ENCODE measurements at regions not wholly inside any gene's neighbourhood (a gene's known extent, or its start where the extent isn't known, plus 50 kb on each side); places are given as distances from the start of the nearest gene placed in this dataset.

DNA sequence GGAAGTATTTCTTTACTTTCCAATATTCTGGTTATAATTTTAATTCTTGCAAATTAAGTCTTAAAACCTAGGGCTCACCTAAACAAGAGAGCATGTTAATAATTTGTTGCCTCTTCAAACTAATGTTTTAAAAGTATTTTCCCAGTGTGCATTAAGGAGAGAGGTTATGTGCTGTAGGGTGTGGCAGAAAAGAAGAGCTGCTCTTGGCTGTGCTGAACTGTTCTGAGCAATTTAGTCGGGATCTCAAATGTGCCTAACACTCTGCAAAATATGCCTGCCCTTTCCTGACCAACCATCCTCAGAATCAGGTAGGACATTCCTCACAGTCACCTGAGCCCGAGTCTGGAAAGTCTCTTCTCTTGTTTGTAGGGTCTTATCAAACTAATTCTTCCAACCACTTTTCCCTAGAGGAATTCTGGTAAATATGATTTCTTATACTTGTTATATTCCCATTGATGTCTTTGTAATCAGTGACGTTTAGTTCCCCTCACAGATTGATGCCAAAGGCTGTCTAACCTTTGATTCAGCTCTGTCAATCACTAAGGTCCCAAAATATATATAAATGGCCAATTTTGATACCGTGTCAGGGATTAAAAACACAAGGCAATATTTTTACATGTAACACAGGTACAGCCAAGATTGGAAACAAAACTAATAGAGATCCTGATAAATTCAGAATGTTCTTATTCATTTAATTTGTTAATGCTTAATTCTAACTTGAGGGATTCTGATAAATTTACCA, 298.4 kb downstream of the ADGB start:
- H3K27ac ChIP-seq (ENCODE audit: low read length), result no peak overlapping the region
- peaks cover 11% of the 10 kb centered on the region in 2 donors for H3K27me3 Mint-ChIP-seq

DNA sequence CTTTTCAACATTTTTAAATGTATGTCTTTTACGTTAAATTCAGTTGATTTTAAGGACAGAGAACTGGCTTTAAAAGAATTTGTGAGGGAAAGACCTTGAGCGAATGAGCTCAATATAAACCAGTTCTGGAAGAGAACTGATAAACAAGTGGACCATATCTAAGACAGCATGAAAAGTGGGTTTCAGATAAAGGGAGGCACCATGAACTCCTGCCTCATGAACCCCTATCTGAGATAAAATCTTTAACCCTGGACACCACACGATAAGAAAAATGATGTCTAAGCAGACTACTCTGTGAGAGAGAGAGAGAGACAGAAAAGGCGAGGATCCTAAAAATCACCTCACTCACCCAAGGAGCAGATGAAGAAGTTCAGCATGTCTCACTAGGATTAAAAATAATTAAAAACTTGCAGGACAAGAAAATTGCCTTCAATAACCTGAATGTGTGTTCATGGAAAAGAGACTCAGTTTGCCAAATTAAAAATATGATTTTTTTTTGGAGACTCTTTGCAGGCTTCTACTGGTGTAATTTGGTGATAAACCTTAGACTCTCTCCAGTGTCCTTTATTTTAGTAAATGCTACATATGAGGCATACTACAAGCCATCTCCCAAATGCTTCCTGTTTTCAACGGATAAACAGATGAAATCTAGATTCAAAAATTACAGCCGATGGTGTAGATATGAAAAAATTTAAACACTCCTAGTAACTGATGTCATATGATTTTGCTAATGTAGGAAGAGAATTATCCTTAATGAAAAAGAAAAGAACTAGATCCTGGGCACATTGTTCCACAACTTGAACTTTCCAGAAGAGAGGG, 299.5 kb downstream of the ADGB start:
- no peaks in the 10 kb centered on the region for H3K27me3 ChIP-seq (replicated peaks in 1 of 2; ENCODE audit: control insufficient read depth in 2 of 2, extremely low read depth in 1 of 2, insufficient read depth in 2 of 2, low read length in 1 of 2)
- Mint-ChIP-seq H3K27ac (no peak overlapping the region), H3K4me1 (no peaks in the 10 kb centered on the region), H3K4me3 (no peak overlapping the region), H3K36me3 (no peaks in the 10 kb centered on the region), H3K9me3 (no peaks in the 10 kb centered on the region), H3K27me3 (peaks cover 11% of the 10 kb centered on the region in 2 donors)
- no peak overlapping the region for H3K27ac ChIP-seq (ENCODE audit: low read length)
- no peaks in the 10 kb centered on the region for H3K36me3 ChIP-seq (ENCODE audit: control insufficient read depth in 2 of 2, extremely low read depth in 1 of 2, insufficient read depth in 1 of 2, low read length in 1 of 2)
- H3K4me3 ChIP-seq (ENCODE audit: control insufficient read depth in 1 of 2, extremely low read depth in 1 of 2, low read length in 1 of 2), result no peak overlapping the region
- ChIA-PET CTCF (no interaction called here), POLR2A (no interaction called here)
- no CpG with 5 or more reads among the region's 6 CpGs for WGBS (ENCODE audit: insufficient coverage)
- no peaks in the 10 kb centered on the region for H3K4me1 ChIP-seq (ENCODE audit: control insufficient read depth in 1 of 2, extremely low read depth in 1 of 2, insufficient read depth in 2 of 2, low read length in 2 of 2)
- H3K9me3 ChIP-seq, result no peaks in the 10 kb centered on the region
- ATAC-seq (replicated peaks in 1 of 4) (no peak), DNase-seq (no peak)

More for the DNA sequence above, 298.4 kb downstream of the ADGB start:
- H3K4me1 Mint-ChIP-seq, result no peaks in the 10 kb centered on the region
- no peaks in the 10 kb centered on the region for H3K36me3 Mint-ChIP-seq
- no peak overlapping the region for H3K4me3 Mint-ChIP-seq
- Histone ChIP-seq H3K9me3 (no peaks in the 10 kb centered on the region), H3K36me3 (ENCODE audit: control insufficient read depth in 2 of 2, extremely low read depth in 1 of 2, insufficient read depth in 1 of 2, low read length in 1 of 2) (no peaks in the 10 kb centered on the region), H3K27me3 (replicated peaks in 1 of 2; ENCODE audit: control insufficient read depth in 2 of 2, extremely low read depth in 1 of 2, insufficient read depth in 2 of 2, low read length in 1 of 2) (no peaks in the 10 kb centered on the region), H3K4me3 (ENCODE audit: control insufficient read depth in 1 of 2, extremely low read depth in 1 of 2, low read length in 1 of 2) (no peak overlapping the region), H3K4me1 (ENCODE audit: control insufficient read depth in 1 of 2, extremely low read depth in 1 of 2, insufficient read depth in 2 of 2, low read length in 2 of 2) (no peaks in the 10 kb centered on the region)
- H3K27ac Mint-ChIP-seq, result no peak overlapping the region
- ATAC-seq (replicated peaks in 1 of 4) (no peak), DNase-seq (no peak)
- no peaks in the 10 kb centered on the region for H3K9me3 Mint-ChIP-seq
- CTCF ChIA-PET, result interaction anchor here in 1 of 2 donors (0.6 kb wide), 1 partner anchor 275 kb away, joined by 3 read pairs; no protein-coding TSS in a partner anchor
- no CpG with 5 or more reads among the region's 4 CpGs for WGBS (ENCODE audit: insufficient coverage)
- POLR2A ChIA-PET, result no interaction called here

DNA sequence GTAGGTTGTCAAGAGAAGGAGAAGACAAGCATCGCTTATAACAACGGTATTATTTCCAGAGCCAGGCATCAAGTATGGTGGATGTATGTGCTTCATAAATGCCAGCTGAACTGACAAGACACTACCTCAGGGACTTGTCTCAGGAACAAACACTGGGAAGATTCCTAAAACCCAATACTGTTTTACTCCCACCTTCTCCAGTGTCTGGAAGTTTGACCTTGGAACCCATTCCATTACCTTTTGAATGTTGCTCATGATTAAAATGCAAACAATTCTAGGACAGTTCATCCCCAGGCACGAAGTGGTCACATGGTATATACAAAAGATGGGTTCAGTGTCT, 300.1 kb downstream of the ADGB start:
- H3K4me1 ChIP-seq (ENCODE audit: control insufficient read depth in 1 of 2, extremely low read depth in 1 of 2, insufficient read depth in 2 of 2, low read length in 2 of 2), result no peaks in the 10 kb centered on the region
- H3K9me3 ChIP-seq, result no peaks in the 10 kb centered on the region
- H3K36me3 ChIP-seq (ENCODE audit: control insufficient read depth in 2 of 2, extremely low read depth in 1 of 2, insufficient read depth in 1 of 2, low read length in 1 of 2), result no peaks in the 10 kb centered on the region
- no peak overlapping the region for H3K27ac ChIP-seq (ENCODE audit: low read length)
- DNase-seq (no peak), ATAC-seq (replicated peaks in 1 of 4) (no peak)
- Mint-ChIP-seq H3K36me3 (no peaks in the 10 kb centered on the region), H3K27me3 (peaks cover 11% of the 10 kb centered on the region in 2 donors), H3K27ac (no peak overlapping the region), H3K4me1 (no peaks in the 10 kb centered on the region), H3K9me3 (no peaks in the 10 kb centered on the region), H3K4me3 (no peak overlapping the region)
- no peak overlapping the region for H3K4me3 ChIP-seq (ENCODE audit: control insufficient read depth in 1 of 2, extremely low read depth in 1 of 2, low read length in 1 of 2)
- H3K27me3 ChIP-seq (replicated peaks in 1 of 2; ENCODE audit: control insufficient read depth in 2 of 2, extremely low read depth in 1 of 2, insufficient read depth in 2 of 2, low read length in 1 of 2), result no peaks in the 10 kb centered on the region
- ChIA-PET POLR2A (no interaction called here), CTCF (no interaction called here)
- no CpG with 5 or more reads among the region's 3 CpGs for WGBS (ENCODE audit: insufficient coverage)

- Histone ChIP-seq H3K36me3 (ENCODE audit: control insufficient read depth in 2 of 2, extremely low read depth in 1 of 2, insufficient read depth in 1 of 2, low read length in 1 of 2) (no peaks in the 10 kb centered on the region), H3K4me1 (ENCODE audit: control insufficient read depth in 1 of 2, extremely low read depth in 1 of 2, insufficient read depth in 2 of 2, low read length in 2 of 2) (no peaks in the 10 kb centered on the region), H3K9me3 (no peaks in the 10 kb centered on the region), H3K4me3 (ENCODE audit: control insufficient read depth in 1 of 2, extremely low read depth in 1 of 2, low read length in 1 of 2) (no peak overlapping the region), H3K27ac (ENCODE audit: low read length) (no peak overlapping the region), H3K27me3 (replicated peaks in 1 of 2; ENCODE audit: control insufficient read depth in 2 of 2, extremely low read depth in 1 of 2, insufficient read depth in 2 of 2, low read length in 1 of 2) (no peaks in the 10 kb centered on the region)
- H3K27ac Mint-ChIP-seq, result no peak overlapping the region
- CTCF ChIA-PET, result interaction anchor here in 1 of 2 donors (0.9 to 1.3 kb wide), 2 partner anchors 384 to 1263 kb away, joined by 3 read pairs; no protein-coding TSS in a partner anchor
- POLR2A ChIA-PET, result no interaction called here
- peak in 1 of 35 experiments; percentile 17 for DNase-seq
- H3K9me3 Mint-ChIP-seq, result no peaks in the 10 kb centered on the region
- H3K4me3 Mint-ChIP-seq, result no peak overlapping the region
- no peak for ATAC-seq (replicated peaks in 1 of 4)
- WGBS (ENCODE audit: insufficient coverage), result 92% methylated on average over 2 of the region's 6 CpGs
- H3K4me1 Mint-ChIP-seq, result no peaks in the 10 kb centered on the region
- no peaks in the 10 kb centered on the region for H3K36me3 Mint-ChIP-seq
- no peaks in the 10 kb centered on the region for H3K27me3 Mint-ChIP-seq
These were observed 302.0 kb upstream of the STXBP5 start for GRCh38 chr6:146901940-146902816.

DNA sequence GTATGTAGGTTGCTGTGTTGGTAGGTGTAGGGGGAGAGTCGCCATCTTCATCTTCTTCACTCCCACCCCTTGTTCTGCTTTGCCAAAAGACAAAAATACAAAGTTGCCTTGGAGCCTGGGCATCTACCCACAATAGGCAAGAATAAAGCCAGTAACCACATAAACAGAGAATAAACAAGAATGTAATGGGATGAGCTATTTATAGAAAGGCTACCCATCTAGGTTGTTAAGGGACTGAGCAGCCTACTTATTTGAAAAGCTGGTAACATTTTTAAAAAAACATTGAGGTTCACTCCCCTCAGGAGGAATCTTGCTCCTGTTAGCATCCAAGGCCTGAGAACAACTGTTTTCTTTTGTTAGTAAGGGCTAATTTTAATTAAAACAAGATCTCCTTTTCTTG, 301.4 kb upstream of the STXBP5 start:
- Mint-ChIP-seq H3K4me1 (no peaks in the 10 kb centered on the region), H3K27ac (no peak overlapping the region), H3K9me3 (no peaks in the 10 kb centered on the region), H3K27me3 (no peaks in the 10 kb centered on the region), H3K36me3 (no peaks in the 10 kb centered on the region), H3K4me3 (no peak overlapping the region)
- ATAC-seq (replicated peaks in 1 of 4), result no peak
- Histone ChIP-seq H3K4me1 (ENCODE audit: control insufficient read depth in 1 of 2, extremely low read depth in 1 of 2, insufficient read depth in 2 of 2, low read length in 2 of 2) (no peaks in the 10 kb centered on the region), H3K9me3 (no peaks in the 10 kb centered on the region), H3K27me3 (replicated peaks in 1 of 2; ENCODE audit: control insufficient read depth in 2 of 2, extremely low read depth in 1 of 2, insufficient read depth in 2 of 2, low read length in 1 of 2) (no peaks in the 10 kb centered on the region), H3K36me3 (ENCODE audit: control insufficient read depth in 2 of 2, extremely low read depth in 1 of 2, insufficient read depth in 1 of 2, low read length in 1 of 2) (no peaks in the 10 kb centered on the region), H3K4me3 (ENCODE audit: control insufficient read depth in 1 of 2, extremely low read depth in 1 of 2, low read length in 1 of 2) (no peak overlapping the region), H3K27ac (ENCODE audit: low read length) (no peak overlapping the region)
- ChIA-PET POLR2A (no interaction called here), CTCF (interaction anchor here in 1 of 2 donors (0.9 to 1.3 kb wide), 2 partner anchors 384 to 1263 kb away, joined by 3 read pairs; no protein-coding TSS in a partner anchor)
- no CpG with 5 or more reads among the region's 1 CpG for WGBS (ENCODE audit: insufficient coverage)
- no peak for DNase-seq

DNA sequence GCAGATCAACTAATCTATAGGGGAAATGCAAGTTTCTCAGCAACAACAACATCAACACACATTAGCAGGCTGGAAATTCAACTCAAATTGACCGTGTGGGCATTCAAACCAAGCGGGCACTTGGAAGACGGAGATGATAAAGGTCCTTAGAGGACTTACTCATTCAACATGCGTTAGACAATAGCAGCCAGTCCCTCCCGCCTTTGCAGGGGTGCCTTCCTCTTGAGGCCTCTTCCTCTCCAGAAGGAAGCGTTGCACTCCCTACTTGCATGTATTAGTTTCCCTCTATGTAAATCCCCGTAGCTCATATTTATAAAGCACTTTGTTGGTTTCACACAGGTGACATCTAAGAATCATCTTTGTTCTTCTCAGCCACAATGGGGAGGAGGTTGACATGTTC, 300.8 kb upstream of the STXBP5 start:
- Histone ChIP-seq H3K36me3 (ENCODE audit: control insufficient read depth in 2 of 2, extremely low read depth in 1 of 2, insufficient read depth in 1 of 2, low read length in 1 of 2) (no peaks in the 10 kb centered on the region), H3K9me3 (no peaks in the 10 kb centered on the region), H3K4me1 (ENCODE audit: control insufficient read depth in 1 of 2, extremely low read depth in 1 of 2, insufficient read depth in 2 of 2, low read length in 2 of 2) (no peaks in the 10 kb centered on the region), H3K4me3 (ENCODE audit: control insufficient read depth in 1 of 2, extremely low read depth in 1 of 2, low read length in 1 of 2) (no peak overlapping the region), H3K27me3 (replicated peaks in 1 of 2; ENCODE audit: control insufficient read depth in 2 of 2, extremely low read depth in 1 of 2, insufficient read depth in 2 of 2, low read length in 1 of 2) (no peaks in the 10 kb centered on the region), H3K27ac (ENCODE audit: low read length) (no peak overlapping the region)
- ChIA-PET CTCF (interaction anchor here in 1 of 2 donors (0.9 kb wide), 1 partner anchor 383 kb away, joined by 3 read pairs; no protein-coding TSS in a partner anchor), POLR2A (no interaction called here)
- DNase-seq (no peak), ATAC-seq (replicated peaks in 1 of 4) (no peak)
- H3K4me3 Mint-ChIP-seq, result no peak overlapping the region
- no peaks in the 10 kb centered on the region for H3K4me1 Mint-ChIP-seq
- H3K27me3 Mint-ChIP-seq, result no peaks in the 10 kb centered on the region
- WGBS (ENCODE audit: insufficient coverage), result 90% methylated on average over 5 of the region's 7 CpGs
- H3K9me3 Mint-ChIP-seq, result no peaks in the 10 kb centered on the region
- H3K36me3 Mint-ChIP-seq, result no peaks in the 10 kb centered on the region
- H3K27ac Mint-ChIP-seq, result no peak overlapping the region
